ENCODE measurements at regions not wholly inside any gene's neighbourhood (a gene's known extent, or its start where the extent isn't known, plus 50 kb on each side); places are given as distances from the start of the nearest gene placed in this dataset.

GRCh38 chr12:69154585-69155363, 84.6 kb upstream of the CPSF6 start (continued):
- TF ChIP-seq AFF4 (CRISPR knock-in tag; IDR thresholded peaks at IDR 0.05; ENCODE audit: borderline replicate concordance): no peak
- TF ChIP-seq USF1 (CRISPR knock-in tag; IDR thresholded peaks at IDR 0.05): peak; percentile 78
- TF ChIP-seq NR1H2 (CRISPR knock-in tag; IDR thresholded peaks at IDR 0.05): no peak
- TF ChIP-seq TEAD4 (CRISPR knock-in tag; IDR thresholded peaks at IDR 0.05): no peak
- TF ChIP-seq GABPB1 (CRISPR knock-in tag; IDR thresholded peaks at IDR 0.05): no peak
- no peak for TF ChIP-seq SP1 (CRISPR knock-in tag; conservative IDR thresholded peaks at IDR 0.05)

- POLR2A ChIA-PET: interaction anchor here (0.5 to 1.2 kb wide), 3 partner anchors 18 to 82 kb away, joined by 3 to 8 read pairs (median 4); partner anchors contain the start of gene CPSF6
- ATAC-seq: peak; percentile 98
Observed at GRCh38 chr12:69157023-69157655, 82.2 kb upstream of the CPSF6 start.

More at GRCh38 chr12:69157023-69157655, 82.2 kb upstream of the CPSF6 start:
- no peak overlapping the region for H3K27ac Mint-ChIP-seq
- H3K4me3 Mint-ChIP-seq: no peak overlapping the region
- H3K36me3 Mint-ChIP-seq: no peaks in the 10 kb centered on the region
- no peaks in the 10 kb centered on the region for H3K9me3 Mint-ChIP-seq
- peaks cover 15% of the 10 kb centered on the region for H3K4me1 Mint-ChIP-seq
- H3K27me3 Mint-ChIP-seq (ENCODE audit: low read depth): peaks cover 6% of the 10 kb centered on the region; the same call in 1 of the 2 replicates
- TF ChIP-seq SOX15 (CRISPR knock-in tag; IDR thresholded peaks at IDR 0.05) (no peak), TP53 (CRISPR knock-in tag; IDR thresholded peaks at IDR 0.05) (no peak), SP1 (CRISPR knock-in tag; conservative IDR thresholded peaks at IDR 0.05) (no peak), ZNF263 (CRISPR knock-in tag; IDR thresholded peaks at IDR 0.05; ENCODE audit: low read depth) (no peak), TEAD4 (CRISPR knock-in tag; IDR thresholded peaks at IDR 0.05) (no peak), IRF1 (CRISPR knock-in tag; IDR thresholded peaks at IDR 0.05) (no peak), ZNF121 (CRISPR knock-in tag; IDR thresholded peaks at IDR 0.05) (no peak), HMGA2 (CRISPR knock-in tag; IDR thresholded peaks at IDR 0.05) (no peak), RORB (CRISPR knock-in tag; IDR thresholded peaks at IDR 0.05) (no peak), CTCF (IDR thresholded peaks at IDR 0.05) (peak; percentile 82), MLX (CRISPR knock-in tag; IDR thresholded peaks at IDR 0.05) (no peak), HMGXB4 (CRISPR knock-in tag; IDR thresholded peaks at IDR 0.05) (peak; percentile 56; the same call in 1 of the 2 replicates), E2F1 (CRISPR knock-in tag; IDR thresholded peaks at IDR 0.05) (no peak), NR3C1 (CRISPR knock-in tag; conservative IDR thresholded peaks at IDR 0.05; ENCODE audit: low read depth) (no peak), ATF1 (CRISPR knock-in tag; IDR thresholded peaks at IDR 0.05) (no peak)
- DNase-seq (ENCODE audit: low spot score): peak; percentile 95
- CTCF ChIA-PET: interaction anchor here (0.5 to 4.6 kb wide), 44 partner anchors 8 to 413 kb away, joined by 3 to 44 read pairs (median 5); partner anchors contain the start of gene MDM2
